HG03175 (cell line): ENCODE measurements at regions not wholly inside any gene's neighbourhood (a gene's known extent, or its start where the extent isn't known, plus 50 kb on each side); places are given as distances from the start of the nearest gene placed in this dataset.

Experiments used
- ATAC-seq: cut with Tn5 transposase; IDR thresholded peaks from one replicate; pipeline ENCODE4 v1.9.1; 2021; ENCODE audit warnings: mild to moderate bottlenecking, moderate library complexity; ENCODE audit not compliant: unreplicated experiment

GRCh38 chr4:176568238-176568637 is 224.5 kb downstream of the VEGFC start:
- no peak for ATAC-seq

- no peak for ATAC-seq
Measured at GRCh38 chr4:176569301-176569700, 223.4 kb downstream of the VEGFC start.

- no peak for ATAC-seq
Measured at GRCh38 chr4:176571206-176571605, 221.5 kb downstream of the VEGFC start.

GRCh38 chr4:176575141-176575730 is 217.5 kb downstream of the VEGFC start:
- ATAC-seq: no peak

GRCh38 chr4:176579226-176579625 is 213.5 kb downstream of the VEGFC start:
- no peak for ATAC-seq

GRCh38 chr4:176583278-176583677 is 209.4 kb downstream of the VEGFC start:
- ATAC-seq: no peak

- ATAC-seq: no peak
Measured at GRCh38 chr4:176584031-176584606, 208.6 kb downstream of the VEGFC start.

- no peak for ATAC-seq
Measured at GRCh38 chr4:176587920-176588319, 204.8 kb downstream of the VEGFC start.

- no peak for ATAC-seq
Measured at GRCh38 chr4:176588436-176588835, 204.3 kb downstream of the VEGFC start.

- no peak for ATAC-seq
Measured at GRCh38 chr4:176592976-176593670, 199.6 kb downstream of the VEGFC start.

- no peak for ATAC-seq
Measured at GRCh38 chr4:176593943-176594342, 198.8 kb downstream of the VEGFC start.

GRCh38 chr4:176595257-176595656 is 197.5 kb downstream of the VEGFC start:
- no peak for ATAC-seq

GRCh38 chr4:176601124-176601523 is 191.6 kb downstream of the VEGFC start:
- no peak for ATAC-seq

- no peak for ATAC-seq
Measured at GRCh38 chr4:176607807-176608206, 184.9 kb downstream of the VEGFC start.

- no peak for ATAC-seq
Measured at GRCh38 chr4:176608346-176608745, 184.4 kb downstream of the VEGFC start.

GRCh38 chr4:176610594-176610993 is 182.1 kb downstream of the VEGFC start:
- no peak for ATAC-seq

GRCh38 chr4:176611381-176611780 is 181.3 kb downstream of the VEGFC start:
- ATAC-seq: no peak

GRCh38 chr4:176611951-176612350 is 180.8 kb downstream of the VEGFC start:
- no peak for ATAC-seq

- no peak for ATAC-seq
Measured at GRCh38 chr4:176614793-176615192, 177.9 kb downstream of the VEGFC start.

- no peak for ATAC-seq
Measured at GRCh38 chr4:176616151-176616550, 176.6 kb downstream of the VEGFC start.

GRCh38 chr4:176618138-176618537 is 174.6 kb downstream of the VEGFC start:
- ATAC-seq: no peak

GRCh38 chr4:176619430-176619829 is 173.3 kb downstream of the VEGFC start:
- no peak for ATAC-seq
